Nephron progenitor cell (in vitro differentiated cells): ENCODE measurements at regions not wholly inside any gene's neighbourhood (a gene's known extent, or its start where the extent isn't known, plus 50 kb on each side); places are given as distances from the start of the nearest gene placed in this dataset.

ENCODE experiments used
- DNase-seq: peaks from one replicate; pipeline ENCODE4 v3.0.0; 2021
- H3K27ac Mint-ChIP-seq: 2 replicates; pipeline ENCODE4 v1.8.0; 2021; ENCODE audit warnings: mild to moderate bottlenecking, moderate library complexity, mixed read lengths
- H3K27me3 Mint-ChIP-seq: 2 replicates; pipeline ENCODE4 v1.8.0; 2021; ENCODE audit warnings: mild to moderate bottlenecking, low read depth, mixed read lengths; ENCODE audit not compliant: poor library complexity
- H3K36me3 Mint-ChIP-seq: 2 replicates; pipeline ENCODE4 v1.8.0; 2021; ENCODE audit warnings: low read depth, mixed read lengths
- H3K4me1 Mint-ChIP-seq: 2 replicates; pipeline ENCODE4 v1.8.0; 2021; ENCODE audit warnings: mixed read lengths
- H3K4me3 Mint-ChIP-seq: 2 replicates; pipeline ENCODE4 v1.8.0; 2021; ENCODE audit warnings: mild to moderate bottlenecking, moderate library complexity, mixed read lengths
- H3K9me3 Mint-ChIP-seq: 2 replicates; pipeline ENCODE4 v1.8.0; 2021; ENCODE audit warnings: mild to moderate bottlenecking, moderate library complexity, mixed read lengths
- TF ChIP-seq, protein P1 (sequence below): fragments of 200-600 bp; sonication (generic); IDR thresholded peaks from 2 replicates; pipeline ENCODE4 v1.5.0; 2021; ENCODE audit warnings: antibody characterized with exemption

DNA sequence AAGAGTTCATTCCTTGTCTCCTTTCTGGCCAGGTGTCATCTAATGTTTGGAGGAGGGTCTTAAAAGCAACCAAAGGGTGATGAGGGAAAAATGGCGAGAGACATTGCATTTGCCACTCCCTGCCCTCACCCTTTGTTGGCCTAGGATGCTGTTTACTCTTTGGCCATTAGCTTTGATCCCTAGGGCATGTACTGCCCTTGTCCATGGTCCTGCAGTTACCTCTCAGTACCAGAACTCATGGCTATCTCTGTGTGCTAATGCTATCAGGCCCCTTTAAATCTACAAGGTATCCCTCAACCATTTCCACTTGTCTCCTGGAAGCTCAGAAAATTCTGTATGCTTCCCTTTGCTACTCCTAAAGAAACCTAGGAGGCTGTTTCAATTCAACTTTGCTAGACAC, 424.8 kb upstream of the PLXNA2 start:
- H3K4me3 Mint-ChIP-seq = no peak overlapping the region
- no peaks in the 10 kb centered on the region for H3K9me3 Mint-ChIP-seq
- peak; percentile 53 for DNase-seq
- TF ChIP-seq, protein P1, sequence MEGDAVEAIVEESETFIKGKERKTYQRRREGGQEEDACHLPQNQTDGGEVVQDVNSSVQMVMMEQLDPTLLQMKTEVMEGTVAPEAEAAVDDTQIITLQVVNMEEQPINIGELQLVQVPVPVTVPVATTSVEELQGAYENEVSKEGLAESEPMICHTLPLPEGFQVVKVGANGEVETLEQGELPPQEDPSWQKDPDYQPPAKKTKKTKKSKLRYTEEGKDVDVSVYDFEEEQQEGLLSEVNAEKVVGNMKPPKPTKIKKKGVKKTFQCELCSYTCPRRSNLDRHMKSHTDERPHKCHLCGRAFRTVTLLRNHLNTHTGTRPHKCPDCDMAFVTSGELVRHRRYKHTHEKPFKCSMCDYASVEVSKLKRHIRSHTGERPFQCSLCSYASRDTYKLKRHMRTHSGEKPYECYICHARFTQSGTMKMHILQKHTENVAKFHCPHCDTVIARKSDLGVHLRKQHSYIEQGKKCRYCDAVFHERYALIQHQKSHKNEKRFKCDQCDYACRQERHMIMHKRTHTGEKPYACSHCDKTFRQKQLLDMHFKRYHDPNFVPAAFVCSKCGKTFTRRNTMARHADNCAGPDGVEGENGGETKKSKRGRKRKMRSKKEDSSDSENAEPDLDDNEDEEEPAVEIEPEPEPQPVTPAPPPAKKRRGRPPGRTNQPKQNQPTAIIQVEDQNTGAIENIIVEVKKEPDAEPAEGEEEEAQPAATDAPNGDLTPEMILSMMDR = no peak
- peaks cover 23% of the 10 kb centered on the region for H3K27me3 Mint-ChIP-seq
- H3K27ac Mint-ChIP-seq = no peak overlapping the region
- H3K4me1 Mint-ChIP-seq = no peaks in the 10 kb centered on the region
- no peaks in the 10 kb centered on the region for H3K36me3 Mint-ChIP-seq

DNA sequence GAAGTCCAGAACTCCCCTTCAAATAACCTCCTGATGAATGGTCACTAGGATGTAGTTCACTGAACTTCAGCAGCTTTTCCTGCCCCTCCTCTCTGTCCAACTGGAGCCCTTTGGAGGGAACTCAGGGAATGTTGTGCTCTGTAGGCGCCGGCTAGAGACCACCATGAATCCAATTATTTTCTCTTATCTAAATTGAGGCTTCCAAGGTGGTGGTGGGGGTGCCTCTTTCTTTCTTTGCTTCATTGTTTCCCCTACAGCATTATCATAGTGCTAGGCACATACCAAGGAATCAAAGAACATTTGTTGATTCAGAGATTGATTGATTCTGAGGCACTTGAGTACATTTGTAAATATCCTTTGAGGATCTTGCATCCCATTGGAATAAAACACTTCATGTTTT, 426.6 kb upstream of the PLXNA2 start:
- Mint-ChIP-seq H3K27ac (no peak overlapping the region), H3K4me3 (no peak overlapping the region), H3K4me1 (no peaks in the 10 kb centered on the region), H3K27me3 (peaks cover 19% of the 10 kb centered on the region), H3K9me3 (no peaks in the 10 kb centered on the region), H3K36me3 (no peaks in the 10 kb centered on the region)
- DNase-seq = no peak
- TF ChIP-seq, protein P1 = no peak

- Mint-ChIP-seq H3K27ac (no peak overlapping the region), H3K4me3 (no peak overlapping the region), H3K4me1 (peaks cover 6% of the 10 kb centered on the region), H3K27me3 (peaks cover 10% of the 10 kb centered on the region), H3K36me3 (no peaks in the 10 kb centered on the region), H3K9me3 (no peaks in the 10 kb centered on the region)
- DNase-seq = no peak
- TF ChIP-seq, protein P1 = no peak
These were observed 437.9 kb upstream of the PLXNA2 start for GRCh38 chr1:208681878-208682663.

DNA sequence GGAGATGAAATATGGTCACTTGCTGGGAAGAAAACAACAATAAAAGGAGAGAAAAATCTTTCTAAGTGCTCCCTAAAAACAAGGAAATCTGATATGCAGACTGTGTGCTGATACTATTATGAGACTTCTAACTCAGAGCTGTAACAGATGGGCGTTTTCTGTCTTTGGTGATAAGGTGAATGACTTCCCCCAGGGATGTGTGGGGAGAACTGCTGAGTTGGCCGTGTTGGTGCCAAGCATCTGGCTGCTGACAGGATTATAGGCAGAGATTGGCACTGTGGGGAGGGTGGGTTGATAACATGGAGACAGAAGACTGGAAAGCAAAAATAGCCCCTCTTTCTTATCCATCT, 438.5 kb upstream of the PLXNA2 start:
- DNase-seq = no peak
- no peaks in the 10 kb centered on the region for H3K36me3 Mint-ChIP-seq
- no peak overlapping the region for H3K4me3 Mint-ChIP-seq

DNA sequence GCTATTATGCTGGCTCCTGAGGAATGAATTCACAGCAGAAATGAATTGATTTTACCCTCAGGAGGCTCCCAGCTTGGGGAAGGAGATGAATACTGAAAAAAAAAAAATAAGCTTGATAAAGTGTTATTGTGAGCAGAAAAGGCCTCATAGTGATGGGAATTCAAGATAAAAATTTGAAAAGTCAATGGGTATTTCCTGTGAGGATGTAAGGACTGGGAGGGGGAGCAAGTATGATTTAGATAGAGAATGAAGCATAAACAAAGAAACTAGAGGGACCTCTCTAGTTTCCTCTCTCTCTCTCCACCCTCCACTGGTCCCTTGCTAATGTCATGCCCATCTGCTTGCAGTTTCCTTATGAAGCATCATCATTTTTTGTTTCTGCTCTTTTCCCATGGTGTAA, 439.0 kb upstream of the PLXNA2 start:
- Mint-ChIP-seq H3K27me3 (peaks cover 10% of the 10 kb centered on the region), H3K36me3 (no peaks in the 10 kb centered on the region), H3K27ac (no peak overlapping the region), H3K9me3 (no peaks in the 10 kb centered on the region), H3K4me1 (peaks cover 6% of the 10 kb centered on the region), H3K4me3 (no peak overlapping the region)
- TF ChIP-seq, protein P1 = no peak
- DNase-seq = no peak

More for the DNA sequence above, 438.5 kb upstream of the PLXNA2 start:
- no peaks in the 10 kb centered on the region for H3K9me3 Mint-ChIP-seq
- H3K4me1 Mint-ChIP-seq = peaks cover 6% of the 10 kb centered on the region
- peaks cover 10% of the 10 kb centered on the region for H3K27me3 Mint-ChIP-seq
- no peak overlapping the region for H3K27ac Mint-ChIP-seq
- TF ChIP-seq, protein P1 = no peak

DNA sequence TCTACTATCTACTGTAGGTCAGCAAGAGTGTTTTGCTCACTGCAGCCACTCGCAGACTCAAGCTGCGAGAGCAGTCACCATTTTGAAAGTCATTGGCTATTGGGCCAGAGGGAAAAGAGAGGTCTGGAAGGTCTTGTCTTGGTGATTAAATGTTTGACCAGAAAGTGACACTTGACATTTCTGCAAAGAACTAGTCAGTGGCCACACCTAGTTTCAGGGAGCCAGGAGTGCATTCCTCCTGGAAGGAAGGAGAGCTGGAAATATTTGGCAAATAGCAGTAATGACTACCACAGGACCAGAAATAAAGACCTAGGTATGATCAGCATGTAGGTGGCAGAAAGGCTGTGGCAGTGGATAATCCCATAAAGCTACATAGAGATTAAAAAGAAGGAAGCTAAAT, 440.0 kb upstream of the PLXNA2 start:
- Mint-ChIP-seq H3K36me3 (no peaks in the 10 kb centered on the region), H3K27ac (no peak overlapping the region), H3K9me3 (no peaks in the 10 kb centered on the region), H3K27me3 (peaks cover 10% of the 10 kb centered on the region), H3K4me1 (peaks cover 6% of the 10 kb centered on the region), H3K4me3 (no peak overlapping the region)
- no peak for DNase-seq
- TF ChIP-seq, protein P1 = no peak
